Astrocyte (in vitro differentiated cells and primary cell): ENCODE measurements at regions not wholly inside any gene's neighbourhood (a gene's known extent, or its start where the extent isn't known, plus 50 kb on each side); places are given as distances from the start of the nearest gene placed in this dataset.

Experiments used
- EZH2 ChIP-seq: IDR thresholded peaks from 2 replicates; pipeline ENCODE4 v1.6.1; 2012; ENCODE audit warnings: mild to moderate bottlenecking, low read length, inconsistent platforms; ENCODE audit not compliant: insufficient read depth
- TF ChIP-seq, protein P1 (sequence below): IDR thresholded peaks from 2 replicates; pipeline ENCODE4 v1.5.1; 2011; ENCODE audit warnings: low read depth, mild to moderate bottlenecking, inconsistent platforms, low read length, moderate library complexity; ENCODE audit not compliant: insufficient read depth

DNA sequence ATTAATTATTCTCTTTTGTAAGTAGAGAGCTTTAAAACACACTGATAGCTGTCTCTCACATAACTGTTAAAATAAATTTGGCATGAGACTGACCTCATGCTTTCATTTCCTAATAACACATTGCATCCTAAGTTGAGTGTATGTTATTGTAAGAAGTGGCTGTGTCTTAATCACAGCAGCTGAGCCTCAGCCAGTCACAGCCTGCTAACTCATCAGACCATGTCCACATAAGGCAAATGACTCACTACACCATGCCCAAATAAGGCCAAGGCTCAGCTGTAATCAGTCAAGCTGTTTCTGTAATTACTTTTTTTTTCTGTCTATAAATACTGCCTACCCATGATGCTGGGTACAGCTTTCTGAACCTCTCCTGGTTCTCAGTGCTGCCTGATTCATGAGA, 860.9 kb downstream of the XPNPEP1 start:
- TF ChIP-seq, protein P1, sequence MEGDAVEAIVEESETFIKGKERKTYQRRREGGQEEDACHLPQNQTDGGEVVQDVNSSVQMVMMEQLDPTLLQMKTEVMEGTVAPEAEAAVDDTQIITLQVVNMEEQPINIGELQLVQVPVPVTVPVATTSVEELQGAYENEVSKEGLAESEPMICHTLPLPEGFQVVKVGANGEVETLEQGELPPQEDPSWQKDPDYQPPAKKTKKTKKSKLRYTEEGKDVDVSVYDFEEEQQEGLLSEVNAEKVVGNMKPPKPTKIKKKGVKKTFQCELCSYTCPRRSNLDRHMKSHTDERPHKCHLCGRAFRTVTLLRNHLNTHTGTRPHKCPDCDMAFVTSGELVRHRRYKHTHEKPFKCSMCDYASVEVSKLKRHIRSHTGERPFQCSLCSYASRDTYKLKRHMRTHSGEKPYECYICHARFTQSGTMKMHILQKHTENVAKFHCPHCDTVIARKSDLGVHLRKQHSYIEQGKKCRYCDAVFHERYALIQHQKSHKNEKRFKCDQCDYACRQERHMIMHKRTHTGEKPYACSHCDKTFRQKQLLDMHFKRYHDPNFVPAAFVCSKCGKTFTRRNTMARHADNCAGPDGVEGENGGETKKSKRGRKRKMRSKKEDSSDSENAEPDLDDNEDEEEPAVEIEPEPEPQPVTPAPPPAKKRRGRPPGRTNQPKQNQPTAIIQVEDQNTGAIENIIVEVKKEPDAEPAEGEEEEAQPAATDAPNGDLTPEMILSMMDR, result no peak
- no peak for TF ChIP-seq EZH2
